Activated T-cell treated with anti-CD3 and anti-CD28 coated beads, Interleukin-2, amount 50 U/mL, for 72 hours (primary cell): ENCODE measurements at regions not wholly inside any gene's neighbourhood (a gene's known extent, or its start where the extent isn't known, plus 50 kb on each side); places are given as distances from the start of the nearest gene placed in this dataset.
"Not testable (repeated sequence)": the region's sequence is repeated elsewhere in the genome, so short reads cannot be mapped to it uniquely, and the experiment has no call there.

Source experiments
- ATAC-seq, 2 donors: fragments of 150-1000 bp; cut with Tn5 transposase; replicated peaks in 1 of 2; 2 replicates each; pipeline ENCODE4 v1.10.0; 2021; ENCODE audit warnings: moderate library complexity in 2 of 2, mild to moderate bottlenecking in 1 of 2
- DNase-seq, 2 donors: peaks; one replicate each; pipeline ENCODE4 v3.0.0; 2021 to 2022; ENCODE audit warnings: mixed read lengths in 1 of 2
- H3K27ac Mint-ChIP-seq: one replicate; pipeline ENCODE4 v1.8.0; 2022; ENCODE audit warnings: mild to moderate bottlenecking, moderate library complexity, mixed read lengths
- H3K27me3 Mint-ChIP-seq: one replicate; pipeline ENCODE4 v1.8.0; 2022; ENCODE audit warnings: low read depth, mixed read lengths
- H3K36me3 Mint-ChIP-seq, 2 donors: one replicate each; pipeline ENCODE4 v1.8.0; 2022; ENCODE audit warnings: mixed read lengths in 2 of 2, mild to moderate bottlenecking in 1 of 2; ENCODE audit not compliant: insufficient read depth in 2 of 2
- H3K4me1 Mint-ChIP-seq: one replicate; pipeline ENCODE4 v1.8.0; 2022; ENCODE audit warnings: low read depth, mixed read lengths
- H3K4me3 Mint-ChIP-seq, 2 donors: one replicate each; pipeline ENCODE4 v1.8.0; 2022; ENCODE audit warnings: mild to moderate bottlenecking in 2 of 2, mixed read lengths in 2 of 2, moderate library complexity in 2 of 2
- H3K9me3 Mint-ChIP-seq, 2 donors: one replicate each; pipeline ENCODE4 v1.8.0; 2022; ENCODE audit warnings: mixed read lengths in 2 of 2

GRCh38 chr6:160871320-160871719 is 120.2 kb upstream of the MAP3K4 start:
- DNase-seq (no peak), ATAC-seq (no peak)
- Mint-ChIP-seq H3K27me3 (peaks cover 11% of the 10 kb centered on the region), H3K9me3 (peaks cover 0 to 4% of the 10 kb centered on the region in 2 donors), H3K4me3 (no peak overlapping the region), H3K4me1 (no peaks in the 10 kb centered on the region), H3K27ac (no peak overlapping the region), H3K36me3 (no peaks in the 10 kb centered on the region)

GRCh38 chr6:160881148-160881808 is 110.3 kb upstream of the MAP3K4 start:
- Mint-ChIP-seq H3K36me3 (no peaks in the 10 kb centered on the region), H3K4me3 (no peak overlapping the region), H3K4me1 (no peaks in the 10 kb centered on the region), H3K27ac (no peak overlapping the region), H3K9me3 (no peaks in the 10 kb centered on the region), H3K27me3 (no peaks in the 10 kb centered on the region)
- DNase-seq (no peak), ATAC-seq (no peak)

GRCh38 chr6:160882006-160882405 is 109.6 kb upstream of the MAP3K4 start:
- no peaks in the 10 kb centered on the region for H3K4me1 Mint-ChIP-seq
- no peaks in the 10 kb centered on the region for H3K36me3 Mint-ChIP-seq
- H3K4me3 Mint-ChIP-seq = no peak overlapping the region
- no peak for DNase-seq
- H3K9me3 Mint-ChIP-seq = peaks cover 0 to 2% of the 10 kb centered on the region in 2 donors
- H3K27ac Mint-ChIP-seq = no peak overlapping the region
- no peak for ATAC-seq
- no peaks in the 10 kb centered on the region for H3K27me3 Mint-ChIP-seq

- H3K36me3 Mint-ChIP-seq = no peaks in the 10 kb centered on the region
- ATAC-seq (no peak), DNase-seq (no peak)
- no peaks in the 10 kb centered on the region for H3K4me1 Mint-ChIP-seq
- H3K4me3 Mint-ChIP-seq = no peak overlapping the region
- no peak overlapping the region for H3K27ac Mint-ChIP-seq
- H3K27me3 Mint-ChIP-seq = no peaks in the 10 kb centered on the region
- H3K9me3 Mint-ChIP-seq = peaks cover 0 to 2% of the 10 kb centered on the region in 2 donors
Measured at GRCh38 chr6:160882791-160883279, 108.7 kb upstream of the MAP3K4 start.

GRCh38 chr6:160883560-160883959 is 108.0 kb upstream of the MAP3K4 start:
- ATAC-seq = no peak
- H3K9me3 Mint-ChIP-seq = peaks cover 0 to 2% of the 10 kb centered on the region in 2 donors

GRCh38 chr6:160883999-160884398 is 107.6 kb upstream of the MAP3K4 start:
- H3K36me3 Mint-ChIP-seq = no peaks in the 10 kb centered on the region
- ATAC-seq (no peak), DNase-seq (no peak)
- no peak overlapping the region for H3K27ac Mint-ChIP-seq
- peaks cover 0 to 2% of the 10 kb centered on the region in 2 donors for H3K9me3 Mint-ChIP-seq
- no peak overlapping the region for H3K4me3 Mint-ChIP-seq
- no peaks in the 10 kb centered on the region for H3K27me3 Mint-ChIP-seq
- no peaks in the 10 kb centered on the region for H3K4me1 Mint-ChIP-seq

More at GRCh38 chr6:160883560-160883959, 108.0 kb upstream of the MAP3K4 start:
- no peaks in the 10 kb centered on the region for H3K4me1 Mint-ChIP-seq
- no peak overlapping the region for H3K27ac Mint-ChIP-seq
- DNase-seq = no peak
- H3K4me3 Mint-ChIP-seq = no peak overlapping the region
- no peaks in the 10 kb centered on the region for H3K36me3 Mint-ChIP-seq
- no peaks in the 10 kb centered on the region for H3K27me3 Mint-ChIP-seq

- not testable (repeated sequence) for H3K27ac Mint-ChIP-seq, H3K9me3 Mint-ChIP-seq, H3K4me1 Mint-ChIP-seq, H3K4me3 Mint-ChIP-seq, DNase-seq, ATAC-seq, H3K36me3 Mint-ChIP-seq
- peaks cover 18% of the 10 kb centered on the region for H3K27me3 Mint-ChIP-seq
Measured at GRCh38 chr6:160889148-160889547, 102.4 kb upstream of the MAP3K4 start.

GRCh38 chr6:160891690-160892089 is 99.9 kb upstream of the MAP3K4 start:
- Mint-ChIP-seq H3K4me3 (no peak overlapping the region), H3K36me3 (no peaks in the 10 kb centered on the region), H3K4me1 (no peaks in the 10 kb centered on the region), H3K27me3 (peaks cover 18% of the 10 kb centered on the region), H3K9me3 (no peaks in the 10 kb centered on the region), H3K27ac (no peak overlapping the region)
- DNase-seq (no peak), ATAC-seq (no peak)

GRCh38 chr6:160895562-160895961 is 96.0 kb upstream of the MAP3K4 start:
- Mint-ChIP-seq H3K27me3 (peaks cover 11% of the 10 kb centered on the region), H3K36me3 (no peaks in the 10 kb centered on the region), H3K4me3 (no peak overlapping the region), H3K9me3 (no peaks in the 10 kb centered on the region), H3K4me1 (no peaks in the 10 kb centered on the region), H3K27ac (no peak overlapping the region)
- ATAC-seq (no peak), DNase-seq (no peak)

GRCh38 chr6:160899671-160900430 is 91.7 kb upstream of the MAP3K4 start:
- ATAC-seq = no peak
- no peak overlapping the region for H3K27ac Mint-ChIP-seq
- no peaks in the 10 kb centered on the region for H3K36me3 Mint-ChIP-seq
- no peak for DNase-seq
- H3K4me1 Mint-ChIP-seq = no peaks in the 10 kb centered on the region
- H3K9me3 Mint-ChIP-seq = peaks cover 0 to 2% of the 10 kb centered on the region in 2 donors
- H3K27me3 Mint-ChIP-seq = peaks cover 13% of the 10 kb centered on the region
- H3K4me3 Mint-ChIP-seq = no peak overlapping the region

- peaks cover 11% of the 10 kb centered on the region for H3K27me3 Mint-ChIP-seq
- no peak for ATAC-seq
- no peaks in the 10 kb centered on the region for H3K36me3 Mint-ChIP-seq
- peaks cover 3 to 6% of the 10 kb centered on the region in 2 donors for H3K9me3 Mint-ChIP-seq
- no peak for DNase-seq
- no peaks in the 10 kb centered on the region for H3K4me1 Mint-ChIP-seq
- H3K27ac Mint-ChIP-seq = no peak overlapping the region
- no peak overlapping the region for H3K4me3 Mint-ChIP-seq
Measured at GRCh38 chr6:160911949-160912348, 79.6 kb upstream of the MAP3K4 start.

GRCh38 chr6:160912411-160912810 is 79.2 kb upstream of the MAP3K4 start:
- Mint-ChIP-seq H3K4me3 (no peak overlapping the region), H3K9me3 (peaks cover 2 to 3% of the 10 kb centered on the region in 2 donors), H3K4me1 (no peaks in the 10 kb centered on the region), H3K27ac (no peak overlapping the region), H3K27me3 (peaks cover 7% of the 10 kb centered on the region), H3K36me3 (no peaks in the 10 kb centered on the region)
- no peak for DNase-seq
- ATAC-seq = no peak

- H3K36me3 Mint-ChIP-seq = no peaks in the 10 kb centered on the region
- no peaks in the 10 kb centered on the region for H3K4me1 Mint-ChIP-seq
- DNase-seq = no peak
- ATAC-seq = no peak
- no peak overlapping the region for H3K4me3 Mint-ChIP-seq
- H3K27ac Mint-ChIP-seq = no peak overlapping the region
- H3K27me3 Mint-ChIP-seq = peaks cover 12% of the 10 kb centered on the region
- H3K9me3 Mint-ChIP-seq = peaks cover 0 to 2% of the 10 kb centered on the region in 2 donors
Measured at GRCh38 chr6:160917572-160917971, 74.0 kb upstream of the MAP3K4 start.
